IMR-90 (cell line): ENCODE measurements at regions not wholly inside any gene's neighbourhood (a gene's known extent, or its start where the extent isn't known, plus 50 kb on each side); places are given as distances from the start of the nearest gene placed in this dataset.

Source experiments
- ATAC-seq: fragments of 200-7000 bp; cut with Tn5 transposase; 2 replicates; pipeline ENCODE4 v1.9.1; 2020; ENCODE audit warnings: low read depth, mild to moderate bottlenecking, moderate library complexity
- BruUV-seq: library from RNA; stranded (reverse); fragments of 400-500 nt; replicated peaks from 2 replicates; lab custom pipeline; 2021; lab: Mats Ljungman, UMichigan
- CTCF ChIA-PET: fragments of 300-600 bp; formaldehyde crosslinking; extraction: SDS; loops from one replicate; lab custom pipeline; 2021; ENCODE audit warnings: antibody characterized with exemption; lab: Yijun Ruan, JAX
- POLR2A ChIA-PET: fragments of 300-600 bp; sonication (Branson Sonifier 250); formaldehyde crosslinking; loops from one replicate; lab custom pipeline; 2022; ENCODE audit warnings: antibody characterized with exemption; ENCODE audit not compliant: unreplicated experiment; lab: Charles Lee
- DNase-seq: peaks from one replicate; pipeline ENCODE4 v3.0.0; 2013
- H2AFZ ChIP-seq: replicated peaks from 2 replicates; pipeline ENCODE3; 2013; ENCODE audit warnings: low read length, mild to moderate bottlenecking; ENCODE audit not compliant: poor library complexity
- H2AK5ac ChIP-seq: 2 replicates; pipeline ENCODE4 v1.6.1; 2013; ENCODE audit warnings: low read depth, low read length, inconsistent platforms
- H2AK9ac ChIP-seq: replicated peaks from 2 replicates; pipeline ENCODE3; 2013; ENCODE audit warnings: mild to moderate bottlenecking, low read depth, low read length, moderate library complexity; ENCODE audit not compliant: poor library complexity
- H2BK120ac ChIP-seq: 2 replicates; pipeline ENCODE4 v1.6.1; 2013; ENCODE audit warnings: low read depth, low read length, inconsistent platforms
- H2BK15ac ChIP-seq: 3 replicates; pipeline ENCODE4 v1.6.1; 2013; ENCODE audit warnings: low read depth, low read length, inconsistent platforms
- H2BK20ac ChIP-seq: 2 replicates; pipeline ENCODE4 v1.6.1; 2013; ENCODE audit warnings: low read depth, mild to moderate bottlenecking, inconsistent platforms, low read length, moderate library complexity
- H2BK5ac ChIP-seq: 2 replicates; pipeline ENCODE4 v1.6.1; 2013; ENCODE audit warnings: mild to moderate bottlenecking, low read depth, low read length, inconsistent platforms; ENCODE audit not compliant: poor library complexity, severe bottlenecking
- H3K14ac ChIP-seq: replicated peaks from 2 replicates; pipeline ENCODE4 v1.6.1; 2013; ENCODE audit warnings: low read depth, low read length, inconsistent platforms
- H3K18ac ChIP-seq: 2 replicates; pipeline ENCODE4 v1.6.1; 2013; ENCODE audit warnings: low read depth, low read length, control low read depth
- H3K23ac ChIP-seq: 2 replicates; pipeline ENCODE4 v1.6.1; 2013; ENCODE audit warnings: low read depth, low read length, inconsistent platforms
- H3K27ac ChIP-seq: 2 replicates; pipeline ENCODE4 v1.5.1; 2013; ENCODE audit warnings: mild to moderate bottlenecking, control low read depth, low read length; ENCODE audit not compliant: insufficient read depth
- H3K27me3 ChIP-seq: 2 replicates; pipeline ENCODE4 v1.6.1; 2013; ENCODE audit warnings: low read length; ENCODE audit not compliant: control insufficient read depth, insufficient read depth
- H3K36me3 ChIP-seq: 2 replicates; pipeline ENCODE4 v1.6.1; 2013; ENCODE audit warnings: low read length, mixed read lengths; ENCODE audit not compliant: control insufficient read depth, insufficient read depth
- H3K4ac ChIP-seq: 2 replicates; pipeline ENCODE4 v1.6.1; 2013; ENCODE audit warnings: low read depth, low read length, inconsistent platforms
- H3K4me1 ChIP-seq: 2 replicates; pipeline ENCODE4 v1.6.1; 2013; ENCODE audit warnings: low read length, mixed read lengths; ENCODE audit not compliant: control insufficient read depth, insufficient read depth
- H3K4me2 ChIP-seq: 2 replicates; pipeline ENCODE4 v1.6.1; 2013; ENCODE audit warnings: low read depth, mild to moderate bottlenecking, control low read depth, low read length, moderate library complexity
- H3K4me3 ChIP-seq: 2 replicates; pipeline ENCODE4 v1.5.1; 2013; ENCODE audit warnings: low read depth, mild to moderate bottlenecking, control low read depth, low read length, moderate library complexity; ENCODE audit not compliant: insufficient read depth
- H3K56ac ChIP-seq: 2 replicates; pipeline ENCODE4 v1.6.1; 2013; ENCODE audit warnings: low read length, inconsistent platforms; ENCODE audit not compliant: insufficient read depth; ENCODE audit errors: extremely low read depth
- H3K79me1 ChIP-seq, 2 experiments: 2 replicates each; pipeline ENCODE4 v1.6.1; 2013; ENCODE audit warnings: low read length in 2 of 2, inconsistent platforms in 1 of 2, low read depth in 1 of 2
- H3K9ac ChIP-seq: 2 replicates; pipeline ENCODE4 v1.6.1; 2013; ENCODE audit warnings: low read depth, low read length, control low read depth
- H3K9me1 ChIP-seq: 2 replicates; pipeline ENCODE4 v1.6.1; 2013; ENCODE audit warnings: low read length, inconsistent platforms; ENCODE audit not compliant: insufficient read depth
- H3K9me3 ChIP-seq: 2 replicates; pipeline ENCODE4 v1.6.1; 2013; ENCODE audit warnings: low read length; ENCODE audit not compliant: control insufficient read depth, insufficient read depth
- H4K20me1 ChIP-seq: 2 replicates; pipeline ENCODE4 v1.6.1; 2013; ENCODE audit warnings: low read length, inconsistent platforms; ENCODE audit not compliant: insufficient read depth
- H4K5ac ChIP-seq: 2 replicates; pipeline ENCODE4 v1.6.1; 2013; ENCODE audit warnings: mild to moderate bottlenecking, low read depth, low read length, control low read depth
- H4K8ac ChIP-seq, 2 experiments: 2 replicates each; pipeline ENCODE4 v1.6.1; 2013; ENCODE audit warnings: low read depth in 2 of 2, low read length in 2 of 2, control low read depth in 1 of 2, inconsistent platforms in 1 of 2
- H4K91ac ChIP-seq: 2 replicates; pipeline ENCODE4 v1.6.1; 2013; ENCODE audit warnings: low read depth, low read length, inconsistent platforms; ENCODE audit not compliant: insufficient read depth
- BHLHE40 ChIP-seq: fragments of 150-350 bp; IDR thresholded peaks from 2 replicates; pipeline ENCODE4 v1.6.1; 2016; ENCODE audit warnings: mild to moderate bottlenecking, low read depth, low read length
- CEBPB ChIP-seq: IDR thresholded peaks from 2 replicates; pipeline ENCODE4 v1.6.1; 2012; ENCODE audit warnings: low read depth, low read length, improper control_type of control experiment
- FOS ChIP-seq: fragments of 150-350 bp; IDR thresholded peaks from 2 replicates; pipeline ENCODE4 v1.6.1; 2016; ENCODE audit warnings: low read depth, low read length
- MAFK ChIP-seq: IDR thresholded peaks from 2 replicates; pipeline ENCODE4 v1.6.1; 2012; ENCODE audit warnings: low read depth, low read length, improper control_type of control experiment
- MAZ ChIP-seq: IDR thresholded peaks from 2 replicates; pipeline ENCODE4 v1.6.1; 2012; ENCODE audit warnings: low read depth, mild to moderate bottlenecking, low read length, improper control_type of control experiment, moderate library complexity, borderline replicate concordance
- MXI1 ChIP-seq: IDR thresholded peaks from 2 replicates; pipeline ENCODE4 v1.6.1; 2012; ENCODE audit warnings: low read depth, mild to moderate bottlenecking, low read length, moderate library complexity, borderline replicate concordance
- NFE2L2 ChIP-seq: fragments of 150-350 bp; IDR thresholded peaks from 2 replicates; pipeline ENCODE4 v1.6.1; 2016; ENCODE audit warnings: low read depth, mild to moderate bottlenecking, low read length
- POLR2A ChIP-seq: IDR thresholded peaks from 2 replicates; pipeline ENCODE4 v1.6.1; 2012; ENCODE audit warnings: mild to moderate bottlenecking, low read depth, low read length
- RCOR1 ChIP-seq: IDR thresholded peaks from 2 replicates; pipeline ENCODE4 v1.6.1; 2012; ENCODE audit warnings: mild to moderate bottlenecking, low read length, improper control_type of control experiment; ENCODE audit not compliant: insufficient replicate concordance
- RFX5 ChIP-seq: IDR thresholded peaks from 2 replicates; pipeline ENCODE4 v1.8.0; 2012; ENCODE audit warnings: low read depth, mild to moderate bottlenecking, low read length, moderate library complexity
- WGBS, 2 experiments: methylation state at CpG; one replicate each; pipeline versions ENCODE4 v1.1.5 to v1.1.7; 2013; ENCODE audit warnings: missing lambda C conversion rate in 2 of 2; ENCODE audit not compliant: insufficient read length in 1 of 2; ENCODE audit errors: extremely low coverage in 2 of 2; 5-methylcytosine and 5-hydroxymethylcytosine counted together
- dilution Hi-C: fragments of 300-500 bp; cut with HindIII; formaldehyde crosslinking; loops from one replicate; pipeline ENCODE4 v1.14.3; 2018; ENCODE audit warnings: low sequenced_read_pairs; ENCODE audit not compliant: unreplicated experiment
- in situ Hi-C: fragments of 300-500 bp; cut with MboI; formaldehyde crosslinking; loops from 3 replicates; pipeline ENCODE4 v1.14.3; 2019; ENCODE audit warnings: low sequenced_read_pairs, inconsistent platforms, mixed read lengths
- intact Hi-C: fragments of 100-400 bp; cut with micrococcal nuclease; formaldehyde crosslinking; loops from 2 replicates; pipeline ENCODE4 v1.10.0; 2022
- TF ChIP-seq, protein P1 (sequence below): fragments of 150-350 bp; IDR thresholded peaks from 2 replicates; pipeline ENCODE4 v1.6.1; 2016; ENCODE audit warnings: low read depth, mild to moderate bottlenecking, low read length, moderate library complexity, borderline replicate concordance
- TF ChIP-seq, protein P2 (sequence below): fragments of 150-350 bp; IDR thresholded peaks from 2 replicates; pipeline ENCODE4 v1.6.1; 2017; ENCODE audit warnings: mild to moderate bottlenecking, antibody characterized with exemption, low read length, low read depth

DNA sequence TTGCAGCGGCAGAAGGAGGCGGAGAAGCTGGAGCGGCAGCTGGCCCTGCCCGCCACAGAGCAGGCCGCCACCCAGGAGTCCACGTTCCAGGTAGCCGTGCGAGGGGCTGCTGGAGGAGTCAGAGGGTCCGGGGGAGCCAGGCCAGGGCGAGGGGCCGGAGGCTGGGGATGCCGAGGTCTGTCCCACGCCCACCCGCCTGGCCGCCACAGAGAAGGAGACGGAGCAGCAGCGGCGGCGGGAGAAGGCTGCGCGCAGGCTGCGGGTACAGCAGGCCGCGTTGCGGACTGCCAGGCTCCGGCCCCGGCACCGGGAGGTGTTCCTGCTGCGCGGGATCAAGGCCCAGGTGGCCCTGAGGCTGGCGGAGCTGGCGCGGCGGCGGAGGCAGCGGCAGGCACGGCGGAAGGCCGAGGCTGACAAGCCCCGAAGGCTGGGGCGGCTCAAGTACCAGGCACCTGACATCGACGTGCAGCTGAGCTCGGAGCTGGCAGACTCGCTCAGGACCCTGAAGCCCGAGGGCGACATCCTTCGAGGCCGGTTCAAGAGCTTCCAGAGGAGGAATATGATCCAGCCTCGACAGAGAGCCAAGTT lies 625.0 kb downstream of the MCTP2 start:
- ChIA-PET POLR2A (no interaction called here), CTCF (no interaction called here)
- TF ChIP-seq RCOR1 (no peak), MXI1 (no peak), BHLHE40 (no peak), CEBPB (no peak), MAZ (no peak), RFX5 (no peak), NFE2L2 (no peak), POLR2A (no peak), MAFK (no peak), FOS (no peak)
- TF ChIP-seq, protein P1, sequence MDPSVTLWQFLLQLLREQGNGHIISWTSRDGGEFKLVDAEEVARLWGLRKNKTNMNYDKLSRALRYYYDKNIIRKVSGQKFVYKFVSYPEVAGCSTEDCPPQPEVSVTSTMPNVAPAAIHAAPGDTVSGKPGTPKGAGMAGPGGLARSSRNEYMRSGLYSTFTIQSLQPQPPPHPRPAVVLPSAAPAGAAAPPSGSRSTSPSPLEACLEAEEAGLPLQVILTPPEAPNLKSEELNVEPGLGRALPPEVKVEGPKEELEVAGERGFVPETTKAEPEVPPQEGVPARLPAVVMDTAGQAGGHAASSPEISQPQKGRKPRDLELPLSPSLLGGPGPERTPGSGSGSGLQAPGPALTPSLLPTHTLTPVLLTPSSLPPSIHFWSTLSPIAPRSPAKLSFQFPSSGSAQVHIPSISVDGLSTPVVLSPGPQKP = no peak
- TF ChIP-seq, protein P2, sequence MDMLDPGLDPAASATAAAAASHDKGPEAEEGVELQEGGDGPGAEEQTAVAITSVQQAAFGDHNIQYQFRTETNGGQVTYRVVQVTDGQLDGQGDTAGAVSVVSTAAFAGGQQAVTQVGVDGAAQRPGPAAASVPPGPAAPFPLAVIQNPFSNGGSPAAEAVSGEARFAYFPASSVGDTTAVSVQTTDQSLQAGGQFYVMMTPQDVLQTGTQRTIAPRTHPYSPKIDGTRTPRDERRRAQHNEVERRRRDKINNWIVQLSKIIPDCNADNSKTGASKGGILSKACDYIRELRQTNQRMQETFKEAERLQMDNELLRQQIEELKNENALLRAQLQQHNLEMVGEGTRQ = no peak
- ATAC-seq (no peak), DNase-seq (no peak)
- Histone ChIP-seq H3K9me1 (no peaks in the 10 kb centered on the region), H2AFZ (no peak overlapping the region), H3K14ac (no peak overlapping the region), H3K18ac (no peak overlapping the region), H4K20me1 (no peaks in the 10 kb centered on the region), H4K91ac (no peak overlapping the region), H3K56ac (no peak overlapping the region), H3K23ac (no peak overlapping the region), H2BK5ac (no peak overlapping the region), H3K4me2 (no peak overlapping the region), H2BK120ac (no peak overlapping the region), H2AK9ac (no peak overlapping the region), H3K36me3 (no peaks in the 10 kb centered on the region), H4K5ac (no peak overlapping the region), H3K4me1 (no peaks in the 10 kb centered on the region), H4K8ac (no peak overlapping the region), H3K9ac (no peak overlapping the region), H2BK20ac (no peak overlapping the region), H3K4ac (no peak overlapping the region), H2BK15ac (no peak overlapping the region), H3K27me3 (no peaks in the 10 kb centered on the region), H2AK5ac (no peak overlapping the region), H3K27ac (no peak overlapping the region), H3K4me3 (no peak overlapping the region), H3K79me1 (no peaks in the 10 kb centered on the region), H3K9me3 (peaks cover 18% of the 10 kb centered on the region)
- no TSS peak for BruUV-seq
- dilution Hi-C loops (no loop called here), in situ Hi-C loops (no loop called here), intact Hi-C loops (no loop called here)
- WGBS, 2 experiments = 88% methylated on average over 29 of the region's 50 CpGs; no CpG with 5 or more reads in 1 of the 2 experiments
